Gastroesophageal sphincter (tissue), 4 donors: ENCODE measurements at regions not wholly inside any gene's neighbourhood (a gene's known extent, or its start where the extent isn't known, plus 50 kb on each side); places are given as distances from the start of the nearest gene placed in this dataset.

Source experiments
- ATAC-seq: fragments of 150-250 bp; one replicate; pipeline ENCODE4 v1.9.1; 2016; ENCODE audit warnings: mild to moderate bottlenecking, moderate library complexity
- H3K27ac ChIP-seq, 4 donors: fragments of 200-600 bp; sonication (generic) in 3 of 4; 1 replicate in 3 of 4; 2 replicates in 1 of 4; pipeline ENCODE4 v1.5.1; 2016 to 2019
- H3K27me3 ChIP-seq: fragments of 200-600 bp; sonication (generic); one replicate; pipeline ENCODE4 v1.5.1; 2019
- H3K36me3 ChIP-seq, 2 donors: fragments of 200-600 bp; sonication (generic); one replicate each; pipeline ENCODE4 v1.5.1; 2019; ENCODE audit warnings: control low read depth in 1 of 2
- H3K4me1 ChIP-seq, 3 donors: fragments of 200-600 bp; sonication (generic); 1 replicate in 2 of 3; 2 replicates in 1 of 3; pipeline ENCODE4 v1.5.1; 2016 to 2019; ENCODE audit warnings: control low read depth in 2 of 3
- H3K4me3 ChIP-seq, 2 donors: fragments of 200-600 bp; sonication (generic); one replicate each; pipeline ENCODE4 v1.5.1; 2019; ENCODE audit warnings: mild to moderate bottlenecking in 1 of 2, moderate library complexity in 1 of 2
- H3K9me3 ChIP-seq, 3 donors: fragments of 200-600 bp; sonication (generic); one replicate each; pipeline ENCODE4 v1.5.1; 2017 to 2019; ENCODE audit warnings: control low read depth in 2 of 3
- CTCF ChIP-seq, 4 experiments: fragments of 200-600 bp in 2 of 4; fragments of 450-650 bp in 2 of 4; sonication (generic) in 1 of 4; IDR thresholded peaks; one replicate each; pipeline ENCODE4 v1.5.1; 2017 to 2019; ENCODE audit warnings: antibody characterized with exemption in 4 of 4, mild to moderate bottlenecking in 2 of 4, moderate library complexity in 2 of 4
- EP300 ChIP-seq: sonication (generic); formaldehyde crosslinking; IDR thresholded peaks from one replicate; pipeline ENCODE4 v1.6.1; 2017; ENCODE audit warnings: antibody characterized with exemption, mild to moderate bottlenecking
- POLR2A ChIP-seq, 2 donors: fragments of 450-650 bp; IDR thresholded peaks; one replicate each; pipeline ENCODE4 v1.6.1; 2017; ENCODE audit warnings: antibody characterized with exemption in 2 of 2, mild to moderate bottlenecking in 2 of 2, moderate library complexity in 1 of 2
- POLR2AphosphoS5 ChIP-seq: sonication (generic); formaldehyde crosslinking; IDR thresholded peaks from one replicate; pipeline ENCODE4 v1.6.1; 2017; ENCODE audit warnings: antibody characterized with exemption
- WGBS, 2 donors: methylation state at CpG; one replicate each; pipeline ENCODE4 v1.1.5; 2018; ENCODE audit warnings: low coverage in 1 of 2; 5-methylcytosine and 5-hydroxymethylcytosine counted together

- Histone ChIP-seq H3K4me3 (no peak overlapping the region), H3K36me3 (no peaks in the 10 kb centered on the region), H3K4me1 (peaks cover 0 to 47% (median 4%) of the 10 kb centered on the region in 3 donors), H3K27me3 (no peaks in the 10 kb centered on the region), H3K27ac (no peak overlapping the region), H3K9me3 (no peaks in the 10 kb centered on the region)
- 88 to 92% methylated on average over 6 to 9 of the region's 11 CpGs for WGBS, 2 donors
- TF ChIP-seq EP300 (no peak), POLR2A (IDR thresholded peaks at IDR 0.05) (no peak), POLR2AphosphoS5 (no peak), CTCF (IDR thresholded peaks at IDR 0.05) (no peak)
- ATAC-seq, result no peak
Observed at GRCh38 chr12:4822572-4822971, 87.1 kb upstream of the KCNA1 start.

GRCh38 chr12:4824380-4824779, 85.3 kb upstream of the KCNA1 start:
- no peaks in the 10 kb centered on the region for H3K9me3 ChIP-seq
- H3K4me3 ChIP-seq, result no peak overlapping the region
- H3K27me3 ChIP-seq, result peaks cover 3% of the 10 kb centered on the region
- no peak overlapping the region for H3K27ac ChIP-seq
- TF ChIP-seq POLR2A (IDR thresholded peaks at IDR 0.05) (no peak), CTCF (IDR thresholded peaks at IDR 0.05) (no peak), EP300 (no peak), POLR2AphosphoS5 (no peak)
- 83 to 93% methylated on average over 7 to 8 of the region's 8 CpGs for WGBS, 2 donors
- no peak for ATAC-seq
- H3K4me1 ChIP-seq, result peaks cover 0 to 30% (median 4%) of the 10 kb centered on the region in 3 donors
- H3K36me3 ChIP-seq, result no peaks in the 10 kb centered on the region

GRCh38 chr12:4825011-4825858, 84.5 kb upstream of the KCNA1 start:
- TF ChIP-seq EP300, result no peak
- no peak for TF ChIP-seq POLR2A (IDR thresholded peaks at IDR 0.05)
- no peak for TF ChIP-seq CTCF (IDR thresholded peaks at IDR 0.05)
- no peak for TF ChIP-seq POLR2AphosphoS5
- 74 to 92% methylated on average over 4 of the region's 4 CpGs for WGBS, 2 donors
- H3K36me3 ChIP-seq, result no peaks in the 10 kb centered on the region
- H3K27me3 ChIP-seq, result peaks cover 12% of the 10 kb centered on the region
- H3K9me3 ChIP-seq, result no peaks in the 10 kb centered on the region
- ATAC-seq, result no peak
- no peak overlapping the region for H3K27ac ChIP-seq
- H3K4me1 ChIP-seq, result peaks cover 0 to 22% (median 4%) of the 10 kb centered on the region in 3 donors
- no peak overlapping the region for H3K4me3 ChIP-seq

- ATAC-seq, result no peak
- Histone ChIP-seq H3K9me3 (no peaks in the 10 kb centered on the region), H3K4me1 (peaks cover 0 to 12% (median 0%) of the 10 kb centered on the region in 3 donors), H3K4me3 (no peak overlapping the region), H3K27ac (no peak overlapping the region), H3K27me3 (peaks cover 20% of the 10 kb centered on the region), H3K36me3 (no peaks in the 10 kb centered on the region)
- TF ChIP-seq POLR2A (IDR thresholded peaks at IDR 0.05), result no peak
- TF ChIP-seq EP300, result no peak
- no peak for TF ChIP-seq POLR2AphosphoS5
- TF ChIP-seq CTCF (IDR thresholded peaks at IDR 0.05), result no peak
- 61 to 68% methylated on average over 3 to 5 of the region's 5 CpGs for WGBS, 2 donors
Observed at GRCh38 chr12:4826909-4827308, 82.8 kb upstream of the KCNA1 start.

- WGBS, 2 donors, result 60 to 77% methylated on average over 3 to 4 of the region's 4 CpGs
- TF ChIP-seq POLR2A (IDR thresholded peaks at IDR 0.05) (no peak), EP300 (no peak), POLR2AphosphoS5 (no peak)
- ATAC-seq, result no peak
- Histone ChIP-seq H3K4me1 (peaks cover 0 to 12% (median 0%) of the 10 kb centered on the region in 3 donors), H3K27me3 (peaks cover 28% of the 10 kb centered on the region), H3K4me3 (no peak overlapping the region), H3K36me3 (no peaks in the 10 kb centered on the region), H3K9me3 (no peaks in the 10 kb centered on the region), H3K27ac (no peak overlapping the region)
Observed at GRCh38 chr12:4828176-4828575, 81.5 kb upstream of the KCNA1 start.
